H1 (cell line): ENCODE measurements at regions not wholly inside any gene's neighbourhood (a gene's known extent, or its start where the extent isn't known, plus 50 kb on each side); places are given as distances from the start of the nearest gene placed in this dataset.

Experiments used
- CTCF ChIA-PET: fragments of 300-600 bp; sonication (Branson Sonifier 250); formaldehyde crosslinking; loops from one replicate; lab custom pipeline; 2021; ENCODE audit not compliant: partially characterized antibody; lab: Charles Lee
- POLR2A ChIA-PET: fragments of 300-600 bp; sonication (Branson Sonifier 250); formaldehyde crosslinking; loops from one replicate; lab custom pipeline; 2021; ENCODE audit warnings: inconsistent platforms; ENCODE audit not compliant: partially characterized antibody; lab: Charles Lee
- DNase-seq, 2 experiments: peaks; one replicate each; pipeline versions ENCODE4 v3.0.0 to v3.0.0-alpha.2; 2010 to 2022; ENCODE audit warnings: low spot score in 2 of 2, low read depth in 1 of 2, mixed read lengths in 1 of 2
- FAIRE-seq: peaks from 2 replicates; lab custom pipeline; 2011; peaks lifted over from hg19 to GRCh38; lab: Jason Lieb, UNC
- H2AFZ ChIP-seq: 2 replicates; pipeline ENCODE4 v1.8.1; 2012; ENCODE audit warnings: low read length, inconsistent platforms
- H2AK5ac ChIP-seq: 2 replicates; pipeline ENCODE4 v1.6.1; 2013; ENCODE audit warnings: low read depth, low read length
- H2BK120ac ChIP-seq: replicated peaks from 2 replicates; pipeline ENCODE3; 2013; ENCODE audit warnings: low read depth, low read length, inconsistent platforms
- H2BK12ac ChIP-seq: 2 replicates; pipeline ENCODE4 v1.6.1; 2013; ENCODE audit warnings: low read depth, low read length
- H2BK15ac ChIP-seq: 2 replicates; pipeline ENCODE4 v1.6.1; 2013; ENCODE audit warnings: low read length
- H2BK20ac ChIP-seq: 2 replicates; pipeline ENCODE4 v1.6.1; 2013; ENCODE audit warnings: low read length
- H2BK5ac ChIP-seq: 2 replicates; pipeline ENCODE4 v1.6.1; 2013; ENCODE audit warnings: low read depth, low read length
- H3K14ac ChIP-seq: 2 replicates; pipeline ENCODE4 v1.6.1; 2013; ENCODE audit warnings: inconsistent platforms; ENCODE audit not compliant: insufficient read length
- H3K18ac ChIP-seq: 2 replicates; pipeline ENCODE4 v1.6.1; 2013; ENCODE audit warnings: low read length; ENCODE audit errors: extremely low read depth
- H3K23ac ChIP-seq: 2 replicates; pipeline ENCODE4 v1.6.1; 2013; ENCODE audit warnings: inconsistent platforms; ENCODE audit not compliant: insufficient read length
- H3K23me2 ChIP-seq: 2 replicates; pipeline ENCODE4 v1.6.1; 2013; ENCODE audit warnings: low read depth, low read length
- H3K27ac ChIP-seq: 2 replicates; pipeline ENCODE4 v1.6.1; 2011; ENCODE audit warnings: low read depth, low read length, inconsistent platforms
- H3K27me3 ChIP-seq, 4 experiments: replicated peaks in 1 of 4; 1 replicate in 1 of 4; 2 replicates in 3 of 4; pipeline versions ENCODE4 v1.6.1 to v1.8.1; 2011 to 2013; ENCODE audit warnings: low read length in 3 of 4, mild to moderate bottlenecking in 3 of 4, inconsistent platforms in 2 of 4, mixed read lengths in 2 of 4, moderate library complexity in 1 of 4; ENCODE audit not compliant: control insufficient read depth in 3 of 4, insufficient read depth in 3 of 4; ENCODE audit errors: extremely low read depth in 1 of 4
- H3K36me3 ChIP-seq, 4 experiments: 2 replicates each; pipeline versions ENCODE4 v1.6.1 to v1.8.1; 2011 to 2013; ENCODE audit warnings: mild to moderate bottlenecking in 4 of 4, low read length in 3 of 4, moderate library complexity in 2 of 4, control low read depth in 1 of 4, inconsistent platforms in 1 of 4; ENCODE audit not compliant: insufficient read depth in 4 of 4, control insufficient read depth in 2 of 4
- H3K4ac ChIP-seq: replicated peaks from 2 replicates; pipeline ENCODE3; 2013; ENCODE audit warnings: low read length, low read depth, mixed read lengths, inconsistent platforms; ENCODE audit not compliant: insufficient read length
- H3K4me1 ChIP-seq, 4 experiments: replicated peaks in 1 of 4; 1 replicate in 1 of 4; 2 replicates in 3 of 4; pipeline versions ENCODE4 v1.6.1 to v1.8.1; 2011 to 2013; ENCODE audit warnings: low read length in 3 of 4, inconsistent platforms in 2 of 4, mixed read lengths in 1 of 4; ENCODE audit not compliant: insufficient read depth in 4 of 4, control insufficient read depth in 3 of 4
- H3K4me2 ChIP-seq, 2 experiments: 2 replicates each; pipeline versions ENCODE4 v1.6.1 to v1.8.1; 2011 to 2013; ENCODE audit warnings: low read depth in 2 of 2, low read length in 2 of 2, control low read depth in 1 of 2, inconsistent platforms in 1 of 2, mild to moderate bottlenecking in 1 of 2; ENCODE audit not compliant: insufficient read depth in 1 of 2
- H3K4me3 ChIP-seq, 4 experiments: fragments of 200-600, 300-600 bp in 1 of 4; sonication (generic), shearing (Covaris generic), sonication (Bioruptor Twin) in 1 of 4; 2 replicates each; pipeline versions ENCODE4 v1.5.1 to v1.8.1; 2011 to 2016; ENCODE audit warnings: low read length in 4 of 4, low read depth in 3 of 4, control low read depth in 2 of 4, inconsistent platforms in 2 of 4, mild to moderate bottlenecking in 2 of 4, mixed read lengths in 1 of 4, moderate library complexity in 1 of 4; ENCODE audit not compliant: insufficient read depth in 2 of 4; ENCODE audit errors: extremely low read depth in 1 of 4
- H3K56ac ChIP-seq: replicated peaks from 2 replicates; pipeline ENCODE3; 2013; ENCODE audit warnings: low read depth, mild to moderate bottlenecking, mixed read lengths, low read length, inconsistent platforms; ENCODE audit not compliant: insufficient read length
- H3K79me1 ChIP-seq: 2 replicates; pipeline ENCODE4 v1.6.1; 2013; ENCODE audit warnings: low read depth, low read length, control low read depth
- H3K79me2 ChIP-seq, 2 experiments: 2 replicates each; pipeline versions ENCODE4 v1.6.1 to v1.8.1; 2012 to 2013; ENCODE audit warnings: low read length in 2 of 2, mild to moderate bottlenecking in 2 of 2, inconsistent platforms in 1 of 2; ENCODE audit not compliant: insufficient read depth in 2 of 2, control insufficient read depth in 1 of 2
- H3K9ac ChIP-seq, 4 experiments: replicated peaks in 1 of 4; 1 replicate in 1 of 4; 2 replicates in 3 of 4; pipeline versions ENCODE4 v1.6.1 to v1.8.1; 2011 to 2013; ENCODE audit warnings: low read depth in 3 of 4, low read length in 3 of 4, control low read depth in 2 of 4, mild to moderate bottlenecking in 2 of 4, moderate library complexity in 2 of 4, inconsistent platforms in 1 of 4; ENCODE audit errors: extremely low read depth in 1 of 4
- H3K9me3 ChIP-seq, 2 experiments: 2 replicates each; pipeline versions ENCODE4 v1.6.1 to v1.8.1; 2012 to 2013; ENCODE audit warnings: mild to moderate bottlenecking in 2 of 2, moderate library complexity in 2 of 2, control low read depth in 1 of 2, inconsistent platforms in 1 of 2, low read depth in 1 of 2, low read length in 1 of 2, mixed read lengths in 1 of 2; ENCODE audit not compliant: insufficient read depth in 2 of 2
- H4K20me1 ChIP-seq, 2 experiments: replicated peaks in 1 of 2; 2 replicates each; pipeline versions ENCODE3 to v1.8.1; 2011 to 2013; ENCODE audit warnings: inconsistent platforms in 2 of 2, low read length in 2 of 2, mild to moderate bottlenecking in 1 of 2; ENCODE audit not compliant: insufficient read depth in 2 of 2, control insufficient read depth in 1 of 2
- H4K5ac ChIP-seq: 2 replicates; pipeline ENCODE4 v1.6.1; 2013; ENCODE audit warnings: low read length, low read depth, mixed read lengths, inconsistent platforms; ENCODE audit not compliant: insufficient read length
- H4K8ac ChIP-seq: 2 replicates; pipeline ENCODE4 v1.8.0; 2013; ENCODE audit warnings: mild to moderate bottlenecking, moderate library complexity, low read length, inconsistent platforms; ENCODE audit not compliant: insufficient read depth; ENCODE audit errors: extremely low read depth
- H4K91ac ChIP-seq: replicated peaks from 2 replicates; pipeline ENCODE3; 2013; ENCODE audit warnings: low read length, mixed read lengths, inconsistent platforms; ENCODE audit not compliant: insufficient read length
- NANOG ChIP-seq: IDR thresholded peaks from 2 replicates; pipeline ENCODE4 v1.6.1; 2011; ENCODE audit warnings: low read length, low read depth, mild to moderate bottlenecking, inconsistent platforms; ENCODE audit not compliant: insufficient read depth, poor library complexity, severe bottlenecking
- RFX5 ChIP-seq: IDR thresholded peaks from 2 replicates; pipeline ENCODE4 v1.6.1; 2011; ENCODE audit warnings: low read depth, low read length, improper control_type of control experiment, borderline replicate concordance
- WGBS, 2 experiments: shearing (Covaris generic) in 1 of 2; methylation state at CpG; one replicate each; pipeline versions ENCODE4 v1.1.6 to v1.1.7; 2013 to 2015; ENCODE audit warnings: low lambda C conversion rate in 2 of 2, mixed read lengths in 2 of 2, inconsistent platforms in 1 of 2, low coverage in 1 of 2, missing lambda C conversion rate in 1 of 2; ENCODE audit not compliant: insufficient replicate concordance in 2 of 2, insufficient coverage in 1 of 2, insufficient read length in 1 of 2; ENCODE audit errors: extremely low coverage in 1 of 2, missing lambda C conversion rate in 1 of 2; 5-methylcytosine and 5-hydroxymethylcytosine counted together

GRCh38 chr5:36522746-36523065, 83.7 kb upstream of the SLC1A3 start:
- TF ChIP-seq RFX5 (no peak), NANOG (no peak)
- TF ChIP-seq, all 59 proteins: peak for 0
- H4K91ac ChIP-seq, result no peak overlapping the region
- no peak overlapping the region for H3K4ac ChIP-seq
- no peak overlapping the region for H3K4me2 ChIP-seq
- CTCF ChIA-PET, result interaction anchor here (0.8 to 1.6 kb wide), 4 partner anchors 15 to 168 kb away, joined by 3 to 5 read pairs (median 3); no protein-coding TSS in a partner anchor
- no peak overlapping the region for H2BK12ac ChIP-seq
- no peak overlapping the region for H3K4me3 ChIP-seq
- H3K36me3 ChIP-seq, result no peaks in the 10 kb centered on the region
- FAIRE-seq (no peak), DNase-seq (no peak)
- 0 out of 2 replicates have a peak overlapping the region, but pooled peaks have one; percentile 97 for H2AFZ ChIP-seq
- H3K79me1 ChIP-seq, result no peaks in the 10 kb centered on the region
- peaks cover 0 to 3% (median 2%) of the 10 kb centered on the region in 4 experiments; a peak in 2 of 7 replicates for H3K4me1 ChIP-seq
- H2BK15ac ChIP-seq, result 0 out of 2 replicates have a peak overlapping the region, but pooled peaks have one; percentile 63
- H3K56ac ChIP-seq, result no peak overlapping the region
- no peaks in the 10 kb centered on the region for H3K79me2 ChIP-seq
- peaks cover 6% of the 10 kb centered on the region; the same call in 1 of the 2 replicates for H3K23me2 ChIP-seq
- no peak overlapping the region for H3K27ac ChIP-seq
- H4K5ac ChIP-seq, result no peak overlapping the region
- no peak overlapping the region for H3K18ac ChIP-seq
- POLR2A ChIA-PET, result no interaction called here
- H2AK5ac ChIP-seq, result no peak overlapping the region
- H3K27me3 ChIP-seq, result no peaks in the 10 kb centered on the region
- H3K23ac ChIP-seq, result no peak overlapping the region
- peaks cover 0 to 7% of the 10 kb centered on the region in 2 experiments for H4K20me1 ChIP-seq
- 85% methylated on average over 5 of the region's 5 CpGs; no CpG with 5 or more reads in 1 of the 2 experiments for WGBS, 2 experiments
- no peak overlapping the region; the same call in 1 of the 2 replicates for H2BK20ac ChIP-seq
- no peak overlapping the region for H3K9ac ChIP-seq
- H3K9me3 ChIP-seq, result no peaks in the 10 kb centered on the region
- no peak overlapping the region for H3K14ac ChIP-seq
- H2BK120ac ChIP-seq, result no peak overlapping the region
- H2BK5ac ChIP-seq, result no peak overlapping the region
- no peak overlapping the region; the same call in 1 of the 2 replicates for H4K8ac ChIP-seq
